GM21515 (cell line): ENCODE measurements at regions not wholly inside any gene's neighbourhood (a gene's known extent, or its start where the extent isn't known, plus 50 kb on each side); places are given as distances from the start of the nearest gene placed in this dataset.
"Not testable (repeated sequence)": the region's sequence is repeated elsewhere in the genome, so short reads cannot be mapped to it uniquely, and the experiment has no call there.

Experiments
- ATAC-seq: cut with Tn5 transposase; IDR thresholded peaks from one replicate; pipeline ENCODE4 v1.9.1; 2021; ENCODE audit not compliant: unreplicated experiment

DNA sequence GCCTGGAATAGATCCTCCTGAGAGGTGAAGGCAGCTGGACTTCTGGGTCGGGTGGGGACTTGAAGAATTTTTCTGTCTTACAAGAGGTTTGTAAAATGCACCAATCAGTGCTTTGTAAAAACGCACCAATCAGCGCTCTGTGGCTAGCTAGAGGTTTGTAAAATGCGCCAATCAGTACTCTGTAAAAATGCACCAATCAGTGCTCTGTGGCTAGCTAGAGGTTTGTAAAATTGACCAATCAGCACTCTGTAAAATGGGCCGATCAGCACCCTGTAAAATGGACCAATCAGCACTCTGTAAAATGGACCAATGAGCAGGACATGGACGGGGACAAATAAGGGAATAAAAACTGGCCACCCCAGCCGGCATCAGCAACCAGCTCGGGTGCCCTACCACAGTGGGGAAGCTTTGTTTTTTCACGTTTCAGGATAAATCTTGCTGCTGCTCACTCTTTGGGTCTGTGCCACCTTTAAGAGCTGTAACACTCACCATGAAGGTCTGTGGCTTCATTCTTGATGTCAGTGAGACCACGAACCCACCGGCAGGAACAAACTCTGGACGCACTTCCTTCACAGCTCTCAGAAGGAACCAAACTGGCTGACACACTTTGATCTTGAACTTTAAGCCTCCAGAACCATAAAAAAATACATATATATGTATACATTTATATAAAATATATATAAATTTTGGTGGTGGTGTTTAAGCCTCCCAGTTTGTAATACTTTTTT, 197.8 kb upstream of the SLCO3A1 start:
- not testable (repeated sequence) for ATAC-seq

DNA sequence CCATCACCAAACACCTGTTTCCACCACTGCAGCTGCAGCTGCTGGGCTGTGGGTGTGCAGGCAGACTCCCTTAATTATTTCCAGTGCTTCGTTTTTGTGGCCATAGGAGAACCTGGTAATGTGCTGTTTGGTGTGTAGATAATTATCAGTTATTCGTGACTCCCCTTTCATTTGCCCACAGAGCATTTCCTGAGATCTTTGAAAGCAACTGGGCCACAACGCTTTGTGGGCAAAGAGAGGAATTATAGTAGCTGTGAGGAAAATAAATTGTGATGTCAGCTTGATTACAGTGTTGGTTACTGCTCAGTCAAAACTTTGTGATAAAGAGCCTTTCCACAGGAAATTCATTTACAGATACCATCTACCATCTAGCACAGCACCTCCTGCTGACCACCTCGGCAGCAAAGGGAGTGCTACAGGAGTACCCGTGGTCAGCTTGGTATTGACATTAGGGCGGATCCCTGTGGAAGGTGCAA, 193.3 kb upstream of the SLCO3A1 start:
- no peak for ATAC-seq

DNA sequence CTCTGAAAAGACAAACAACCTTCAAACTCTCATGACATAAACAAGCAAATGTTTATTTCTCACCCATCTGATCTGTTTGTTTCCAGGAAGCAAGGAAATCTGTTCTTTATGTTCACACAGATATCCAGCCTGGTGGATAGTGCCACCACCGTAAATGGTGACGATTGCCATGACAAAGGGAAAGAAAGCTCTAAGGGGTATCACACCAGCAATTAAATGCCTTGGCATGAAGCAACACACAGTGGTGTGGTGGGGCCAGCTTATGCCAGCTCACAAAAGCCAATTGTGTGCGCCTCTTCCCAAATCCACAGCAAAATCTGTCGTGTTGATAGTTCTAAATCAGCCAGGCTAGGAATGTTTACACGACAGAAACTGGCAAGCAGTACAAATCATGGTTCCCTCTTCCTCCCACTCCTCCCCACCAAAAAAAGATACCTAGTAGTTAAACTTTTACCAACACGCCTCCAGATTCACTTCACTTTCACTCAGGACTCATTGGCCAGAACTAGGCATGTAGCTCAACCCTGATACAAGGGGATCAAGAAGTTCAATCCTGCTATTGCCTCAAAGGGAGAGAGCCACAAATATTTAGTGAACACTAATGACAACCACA, 189.2 kb upstream of the SLCO3A1 start:
- no peak for ATAC-seq

DNA sequence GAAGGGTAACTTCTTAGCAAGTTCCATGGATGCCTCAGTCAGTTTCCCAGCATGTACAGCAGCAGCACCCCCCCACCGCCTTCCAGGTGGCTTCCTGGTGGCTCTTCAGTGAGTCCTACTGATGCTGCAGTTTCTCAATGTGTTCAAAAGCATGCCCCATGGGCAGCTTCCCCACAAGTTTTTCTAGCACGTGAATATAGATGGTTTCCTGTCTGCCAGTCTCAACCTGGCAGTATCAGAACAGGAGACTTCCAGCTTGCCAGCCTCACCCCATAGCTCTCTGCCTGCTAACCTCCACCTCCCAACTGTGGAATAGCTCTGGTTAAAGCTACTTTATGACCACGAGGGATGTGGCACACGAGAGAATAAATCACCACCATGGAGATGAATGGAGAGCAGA, 188.3 kb upstream of the SLCO3A1 start:
- ATAC-seq, result no peak

DNA sequence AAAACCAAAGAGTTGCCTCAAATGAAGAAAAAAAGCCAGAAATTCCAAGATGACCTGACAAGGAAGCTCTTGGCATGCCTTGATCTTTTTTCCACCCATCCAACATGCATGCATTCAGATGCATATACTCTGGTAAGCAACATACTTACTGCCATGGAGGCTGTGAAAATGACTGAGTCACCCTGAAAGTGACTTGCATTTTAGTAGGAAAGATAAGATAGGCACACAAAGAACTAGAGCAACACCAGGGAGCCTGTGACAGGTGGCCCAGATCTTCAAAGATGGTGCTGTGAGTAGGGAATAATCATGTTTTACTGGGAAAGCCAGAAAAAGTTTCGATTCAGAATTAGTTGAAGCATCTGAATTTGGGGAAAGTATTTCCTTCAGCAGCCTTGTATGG, 185.1 kb upstream of the SLCO3A1 start:
- no peak for ATAC-seq

DNA sequence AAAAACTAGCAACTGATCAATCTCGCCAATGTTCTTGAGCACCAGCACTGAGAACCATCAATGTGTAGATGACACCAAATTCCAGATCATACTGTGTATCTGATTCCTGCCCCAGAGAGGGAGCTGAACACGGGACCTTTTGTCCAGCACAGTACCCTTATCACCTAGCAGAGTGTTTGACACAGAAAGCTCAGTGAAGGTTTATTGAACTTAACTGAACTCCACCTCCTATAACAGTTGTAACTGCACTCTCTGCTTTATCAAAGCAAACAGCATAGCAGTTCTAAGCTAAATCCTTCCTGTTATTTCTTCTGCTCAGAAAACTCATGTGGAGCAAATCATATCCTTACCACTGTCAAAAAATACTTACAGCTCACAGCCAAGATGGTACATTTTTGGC, 183.4 kb upstream of the SLCO3A1 start:
- ATAC-seq, result no peak

DNA sequence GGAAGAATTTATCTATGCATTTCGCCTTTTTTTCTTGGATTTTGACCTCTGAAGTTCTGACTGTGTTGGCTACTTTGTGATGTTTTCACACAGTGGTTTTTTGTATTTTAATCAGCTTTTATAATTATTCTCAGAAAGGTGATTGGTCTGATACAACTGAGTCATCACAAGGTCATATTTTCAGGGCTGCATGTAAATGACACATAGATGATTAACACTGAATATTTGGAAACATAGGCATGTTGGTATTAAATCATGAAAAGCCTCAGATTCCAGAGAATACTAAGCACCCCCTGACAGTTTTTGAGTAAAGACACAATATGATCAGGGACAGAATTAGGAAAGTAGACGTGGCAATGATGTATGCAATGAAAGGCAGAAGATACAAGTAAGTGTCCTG, 175.5 kb upstream of the SLCO3A1 start:
- no peak for ATAC-seq

DNA sequence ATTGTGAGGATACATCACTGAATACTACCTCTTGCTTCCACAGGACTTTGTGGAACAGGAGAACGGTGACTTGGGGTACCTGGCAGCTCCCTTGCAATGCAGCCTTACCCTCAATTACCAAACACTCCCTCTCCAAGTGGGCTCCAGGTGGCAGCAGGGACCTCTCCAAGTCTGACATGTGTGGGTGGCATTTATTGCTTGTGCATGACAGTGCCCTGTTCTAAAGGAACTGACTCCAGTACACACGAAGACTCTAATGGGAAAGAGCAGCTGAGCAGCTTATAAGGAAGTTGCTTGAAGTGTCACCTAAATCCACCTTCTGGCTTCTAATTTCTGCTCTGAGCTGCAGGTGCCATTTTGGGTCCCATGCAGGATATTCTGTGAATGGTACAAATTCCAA, 174.1 kb upstream of the SLCO3A1 start:
- no peak for ATAC-seq

DNA sequence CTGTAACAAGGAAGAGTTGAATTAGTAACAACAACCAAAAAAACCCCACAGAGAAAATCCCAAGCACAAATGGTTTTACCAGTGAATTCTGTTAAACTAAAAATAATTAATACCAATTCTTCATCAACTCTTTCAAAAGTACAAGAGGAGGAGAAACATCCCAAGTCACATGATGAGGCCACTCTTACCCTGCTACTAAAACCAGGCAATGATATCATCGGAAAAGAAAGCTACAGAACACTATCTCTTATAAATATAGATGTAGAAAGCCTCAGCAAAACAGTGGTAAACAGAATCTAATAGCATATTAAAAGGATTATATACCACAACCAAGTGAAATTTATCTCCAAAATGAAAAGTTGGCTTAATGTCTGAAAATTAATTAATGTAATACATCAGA, 168.1 kb upstream of the SLCO3A1 start:
- no peak for ATAC-seq

DNA sequence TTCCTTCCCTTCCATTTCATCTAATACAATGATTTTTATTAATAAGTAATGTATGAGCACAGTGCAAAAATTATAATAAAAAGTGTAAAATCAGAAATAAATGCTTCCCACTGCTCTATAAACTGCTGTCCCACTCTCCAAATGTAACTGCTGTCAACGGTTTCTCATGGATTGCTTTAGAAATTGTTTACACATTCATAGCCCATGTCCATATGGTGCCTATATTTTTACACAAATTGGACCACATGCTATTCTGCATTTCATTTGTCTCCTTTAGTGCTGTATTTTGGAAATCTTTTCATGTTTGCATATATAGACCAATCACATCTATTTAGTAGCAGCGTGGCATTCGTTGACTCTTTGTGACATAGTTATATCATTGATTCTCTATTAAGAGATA, 164.7 kb upstream of the SLCO3A1 start:
- no peak for ATAC-seq

DNA sequence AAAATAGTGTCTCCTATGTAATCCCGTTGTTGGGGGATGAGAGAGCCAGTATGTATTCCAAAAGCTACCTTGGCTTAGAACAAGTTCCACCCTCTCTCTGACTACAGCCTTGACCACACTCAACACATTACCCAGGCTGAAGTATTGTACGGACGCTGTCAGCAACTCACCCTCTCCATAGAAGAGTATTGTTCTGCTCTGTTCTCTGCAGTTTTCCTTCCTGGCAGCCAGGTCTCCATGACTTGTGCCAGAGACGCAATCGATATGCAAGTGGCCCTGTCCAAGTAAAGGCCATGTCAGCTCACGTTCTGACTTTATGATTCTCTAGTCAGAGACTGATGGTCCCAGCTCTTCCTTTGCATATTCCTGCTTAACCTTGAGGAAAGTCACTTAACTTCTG, 164.1 kb upstream of the SLCO3A1 start:
- no peak for ATAC-seq

DNA sequence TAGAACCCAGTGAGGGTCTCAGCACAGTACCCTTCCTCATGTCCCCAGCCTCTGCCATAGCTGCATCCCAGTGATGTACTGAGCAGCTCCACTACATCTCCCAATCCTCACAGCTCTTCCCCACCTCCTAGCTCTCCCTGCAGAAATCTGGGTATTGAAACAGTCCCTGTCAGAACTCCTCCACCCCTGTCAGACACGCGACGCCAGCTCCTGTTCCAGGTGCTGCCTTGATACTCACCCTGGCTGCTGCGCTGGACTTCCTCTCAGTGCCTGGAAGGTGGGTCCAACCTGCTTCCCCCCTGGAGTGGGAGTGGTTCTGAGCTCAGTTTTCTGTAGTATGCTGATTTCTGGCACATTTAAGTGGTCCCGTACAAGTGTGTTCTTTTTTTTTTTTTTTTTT, 160.9 kb upstream of the SLCO3A1 start:
- ATAC-seq, result no peak

DNA sequence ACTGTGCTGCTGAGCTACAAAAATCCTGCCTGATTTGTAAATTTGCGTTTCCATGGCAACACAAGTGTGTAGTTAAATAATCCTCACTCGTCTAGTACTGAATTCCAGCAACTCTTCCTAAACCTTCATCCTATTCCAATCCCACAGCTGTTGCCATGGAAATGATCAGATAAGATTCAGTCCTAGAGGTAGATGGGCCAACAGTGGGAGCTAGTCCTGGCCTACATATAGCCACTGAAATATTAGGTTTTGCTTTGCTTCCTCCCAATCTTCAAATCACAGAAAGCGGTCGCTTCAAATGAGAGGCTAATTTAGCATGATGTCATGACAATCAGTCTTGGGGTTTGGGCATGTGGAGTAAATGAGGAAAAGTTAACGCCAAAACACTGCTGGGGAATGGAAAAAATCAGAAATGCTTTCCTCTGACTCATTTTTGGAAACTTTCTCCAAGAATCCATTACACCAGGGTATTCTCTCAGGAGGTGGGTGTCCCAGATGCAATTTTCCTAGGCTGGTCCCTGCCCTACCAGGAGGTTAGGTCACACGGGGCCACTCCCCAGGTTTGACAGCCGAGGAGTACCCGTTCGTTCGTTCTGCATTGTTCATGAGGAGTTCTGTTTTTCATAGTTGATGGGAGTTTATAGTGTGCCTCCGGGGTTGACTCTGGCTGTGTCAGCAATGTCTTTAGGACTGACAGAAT, 159.2 kb upstream of the SLCO3A1 start:
- no peak for ATAC-seq

DNA sequence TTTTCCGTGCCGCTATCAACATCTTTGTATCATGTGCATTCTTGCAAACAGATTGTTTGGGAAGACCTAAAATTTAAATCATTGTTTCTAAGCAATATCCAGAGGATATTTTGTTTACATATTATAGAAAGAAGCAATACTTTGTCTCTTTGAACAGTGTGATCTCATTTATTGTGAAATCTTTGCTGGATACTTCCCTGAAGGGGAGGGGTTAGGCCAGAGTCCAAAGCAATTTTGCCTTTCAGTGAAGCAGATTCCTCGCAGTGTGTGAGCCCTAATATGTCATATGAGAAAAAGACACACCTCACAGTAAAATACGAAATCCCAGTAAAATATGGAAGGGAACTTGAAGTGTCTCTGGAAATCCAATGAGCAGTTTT, 158.7 kb upstream of the SLCO3A1 start:
- no peak for ATAC-seq

DNA sequence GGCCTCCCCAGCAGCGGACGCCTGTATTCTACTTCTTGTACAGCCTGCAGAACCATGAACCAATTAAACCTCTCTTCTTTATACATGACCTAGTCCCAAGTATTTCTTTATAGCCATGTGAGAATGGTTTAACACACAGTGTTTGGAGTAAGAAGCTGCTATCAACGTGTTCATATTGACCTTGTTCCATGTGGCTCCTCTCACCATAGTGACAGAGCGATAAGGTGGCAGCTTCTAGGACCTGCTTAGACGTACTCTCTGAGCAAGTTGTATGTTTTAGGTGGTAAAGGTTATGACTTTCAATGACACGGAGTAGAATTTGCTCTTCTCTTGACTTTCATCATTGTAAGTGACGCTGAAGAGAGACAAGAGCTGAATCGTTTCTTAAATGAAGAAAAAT, 157.7 kb upstream of the SLCO3A1 start:
- no peak for ATAC-seq

DNA sequence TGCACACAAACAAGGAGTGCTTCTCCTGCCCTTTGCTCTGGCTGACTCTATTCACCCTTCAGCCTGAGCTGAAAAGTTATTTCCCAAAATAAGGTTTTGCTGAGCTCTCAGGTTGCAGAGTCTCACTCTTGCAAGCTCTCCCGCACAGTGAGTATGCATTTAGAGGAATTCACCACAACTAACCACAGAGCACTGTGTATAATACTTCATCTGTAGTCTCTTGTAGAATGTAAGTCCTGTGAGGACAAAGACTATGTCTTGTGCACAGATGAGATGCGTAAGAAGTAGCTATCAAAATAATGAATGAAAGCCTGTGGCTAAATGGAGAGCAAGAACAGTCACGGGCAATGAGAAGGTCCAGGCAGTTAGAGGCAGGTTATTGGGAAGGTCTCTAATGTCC, 156.5 kb upstream of the SLCO3A1 start:
- no peak for ATAC-seq

DNA sequence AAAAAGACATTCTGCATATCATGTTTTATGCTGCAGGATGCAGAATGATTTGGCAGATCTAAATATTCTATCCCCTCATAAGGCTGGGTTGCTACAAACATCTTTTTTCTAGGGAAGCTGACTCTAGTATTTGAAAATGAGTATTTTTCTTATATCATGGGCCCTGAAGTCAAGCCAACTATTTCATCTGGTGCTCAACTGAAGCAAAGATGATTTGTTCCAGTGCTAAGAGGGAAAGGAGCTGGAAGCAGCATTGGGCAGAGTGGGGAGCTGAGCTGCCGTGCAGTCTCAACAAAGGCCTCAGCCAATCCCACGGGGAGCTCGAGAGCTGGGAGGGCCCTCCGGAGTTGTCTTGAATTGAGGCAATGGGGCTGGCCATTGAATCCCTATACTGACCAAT, 155.3 kb upstream of the SLCO3A1 start:
- no peak for ATAC-seq

DNA sequence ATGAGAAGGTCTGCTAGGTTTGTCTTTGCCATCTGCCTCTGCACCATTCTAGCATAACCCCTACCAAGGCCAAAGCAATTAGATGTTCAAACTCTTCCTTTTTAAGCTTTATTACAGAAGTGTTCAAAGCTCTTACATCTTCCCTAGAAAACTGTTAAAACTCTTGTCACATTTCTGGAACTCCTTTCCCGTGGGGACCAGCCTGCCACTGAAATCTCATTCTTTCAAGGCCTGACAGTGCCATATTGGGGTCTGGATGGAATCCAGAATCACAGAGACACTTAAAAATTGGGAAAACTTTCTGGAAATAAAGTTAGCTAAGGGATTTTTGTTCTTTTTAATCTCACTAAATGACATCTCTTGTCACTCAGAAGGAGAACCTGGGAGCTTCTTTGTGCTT, 153.8 kb upstream of the SLCO3A1 start:
- no peak for ATAC-seq

DNA sequence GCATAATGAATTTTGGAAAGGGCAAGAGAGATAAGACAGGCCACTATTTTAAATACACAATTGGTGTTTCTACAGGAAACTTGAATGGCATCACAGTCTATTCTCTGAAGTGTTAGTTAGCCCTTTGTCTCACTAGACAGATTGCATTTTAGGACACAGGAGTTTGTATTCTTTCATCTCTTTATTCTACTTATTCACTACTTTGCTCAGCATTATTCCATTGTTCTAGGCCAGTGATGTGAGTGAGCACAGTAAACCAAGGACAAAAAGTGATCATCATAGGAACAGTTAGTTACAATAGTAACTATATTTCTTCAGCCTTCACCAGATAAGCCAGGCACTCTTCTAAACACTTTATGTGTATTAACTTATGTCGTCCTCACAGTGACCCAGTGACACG, 150.2 kb upstream of the SLCO3A1 start:
- ATAC-seq, result no peak

DNA sequence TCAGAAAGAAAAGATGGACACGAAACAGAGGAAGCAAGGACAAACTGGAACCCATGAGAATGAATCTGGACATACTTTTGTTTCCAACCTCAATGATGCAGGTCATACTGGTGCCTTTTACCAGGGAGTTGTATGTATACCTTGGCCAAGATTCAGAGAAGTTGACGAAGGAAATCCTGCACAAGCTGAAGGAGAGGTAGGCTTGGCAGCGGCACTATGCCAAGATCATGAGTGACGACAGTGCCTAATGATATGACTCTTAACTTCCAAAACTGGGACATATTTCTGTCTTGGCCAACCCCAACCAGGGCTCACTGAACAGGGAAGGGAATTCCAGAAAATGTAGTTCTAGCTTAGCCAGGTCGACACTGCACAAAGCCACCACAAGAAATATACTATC, 149.2 kb upstream of the SLCO3A1 start:
- no peak for ATAC-seq

DNA sequence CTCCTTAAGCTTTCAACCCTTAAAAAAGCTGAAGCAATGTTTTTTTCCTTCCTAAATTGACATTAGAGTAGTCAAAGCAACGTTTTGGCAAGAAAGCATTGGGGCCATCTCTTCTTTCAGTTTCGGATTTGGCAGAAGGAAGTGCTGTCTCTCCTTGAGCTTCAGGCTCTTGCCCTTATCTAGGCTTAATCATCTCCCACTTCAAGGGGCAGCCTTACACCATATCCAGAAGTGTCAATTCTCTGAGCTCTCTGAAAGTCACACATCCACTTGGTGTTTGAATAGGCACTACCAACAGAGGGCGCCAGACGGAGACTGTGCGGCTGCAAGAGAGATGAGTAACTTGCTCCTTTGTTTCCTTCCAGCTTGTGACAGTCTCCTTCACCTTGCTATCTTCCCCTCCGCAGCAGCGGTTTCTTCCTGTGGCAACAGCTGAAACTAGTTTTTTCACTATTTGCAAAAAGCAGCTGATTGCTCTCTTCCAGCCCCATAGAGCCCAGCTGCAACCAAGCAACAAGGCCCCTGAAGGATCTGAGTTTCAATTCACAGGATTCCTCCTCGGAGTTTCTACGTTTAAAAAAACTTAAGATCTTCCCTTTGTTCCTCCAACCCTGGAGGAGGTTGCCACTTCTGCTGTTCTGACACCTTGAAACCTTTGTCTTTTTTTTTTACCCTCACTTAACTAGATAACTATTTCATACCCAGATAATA, 147.0 kb upstream of the SLCO3A1 start:
- ATAC-seq, result peak; percentile 66
